ENCODE measurements at regions not wholly inside any gene's neighbourhood (a gene's known extent, or its start where the extent isn't known, plus 50 kb on each side); places are given as distances from the start of the nearest gene placed in this dataset.

- TF ChIP-seq, protein P1, sequence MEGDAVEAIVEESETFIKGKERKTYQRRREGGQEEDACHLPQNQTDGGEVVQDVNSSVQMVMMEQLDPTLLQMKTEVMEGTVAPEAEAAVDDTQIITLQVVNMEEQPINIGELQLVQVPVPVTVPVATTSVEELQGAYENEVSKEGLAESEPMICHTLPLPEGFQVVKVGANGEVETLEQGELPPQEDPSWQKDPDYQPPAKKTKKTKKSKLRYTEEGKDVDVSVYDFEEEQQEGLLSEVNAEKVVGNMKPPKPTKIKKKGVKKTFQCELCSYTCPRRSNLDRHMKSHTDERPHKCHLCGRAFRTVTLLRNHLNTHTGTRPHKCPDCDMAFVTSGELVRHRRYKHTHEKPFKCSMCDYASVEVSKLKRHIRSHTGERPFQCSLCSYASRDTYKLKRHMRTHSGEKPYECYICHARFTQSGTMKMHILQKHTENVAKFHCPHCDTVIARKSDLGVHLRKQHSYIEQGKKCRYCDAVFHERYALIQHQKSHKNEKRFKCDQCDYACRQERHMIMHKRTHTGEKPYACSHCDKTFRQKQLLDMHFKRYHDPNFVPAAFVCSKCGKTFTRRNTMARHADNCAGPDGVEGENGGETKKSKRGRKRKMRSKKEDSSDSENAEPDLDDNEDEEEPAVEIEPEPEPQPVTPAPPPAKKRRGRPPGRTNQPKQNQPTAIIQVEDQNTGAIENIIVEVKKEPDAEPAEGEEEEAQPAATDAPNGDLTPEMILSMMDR (IDR thresholded peaks at IDR 0.05): no peak
- TF ChIP-seq ZFX (IDR thresholded peaks at IDR 0.05; ENCODE audit: borderline replicate concordance): no peak
Observed at GRCh38 chr18:33804258-33804657, 226.2 kb downstream of the ASXL3 start.
